T-helper 2 cell treated with Interferon-gamma antibody and Interleukin-4, amounts not matched to agents 100 ng/mL and 5 ng/mL, for 36 hours (primary cell): ENCODE measurements at regions not wholly inside any gene's neighbourhood (a gene's known extent, or its start where the extent isn't known, plus 50 kb on each side); places are given as distances from the start of the nearest gene placed in this dataset.

Experiments
- intact Hi-C: fragments of 100-400 bp; cut with micrococcal nuclease; formaldehyde crosslinking; loops from one replicate; pipeline ENCODE4 v1.15.1; 2023

GRCh38 chr1:232556351-232556750 is 73.6 kb downstream of the SIPA1L2 start:
- intact Hi-C loops = no loop called here

- intact Hi-C loops = no loop called here
Measured at GRCh38 chr1:232555494-232556210, 74.3 kb downstream of the SIPA1L2 start.

DNA sequence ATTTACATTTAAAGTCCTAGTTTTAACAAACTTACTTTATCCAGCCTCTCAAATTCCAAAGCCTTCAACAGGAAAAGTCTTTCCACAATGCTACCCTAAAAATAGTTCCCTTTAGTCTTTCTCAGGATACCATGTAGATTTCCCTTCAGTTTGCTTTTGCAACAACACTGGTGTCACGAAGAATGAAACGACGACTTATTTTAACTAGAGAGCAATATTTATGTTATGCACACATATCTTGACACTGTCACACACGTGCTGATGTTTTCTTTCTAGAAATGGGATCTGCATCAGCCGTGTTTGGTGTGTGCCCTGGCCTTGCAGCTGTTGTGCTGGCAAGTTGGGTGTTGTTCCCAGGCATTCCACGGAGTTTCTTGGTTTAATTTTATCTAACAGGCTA is 75.5 kb downstream of the SIPA1L2 start:
- intact Hi-C loops = no loop called here

DNA sequence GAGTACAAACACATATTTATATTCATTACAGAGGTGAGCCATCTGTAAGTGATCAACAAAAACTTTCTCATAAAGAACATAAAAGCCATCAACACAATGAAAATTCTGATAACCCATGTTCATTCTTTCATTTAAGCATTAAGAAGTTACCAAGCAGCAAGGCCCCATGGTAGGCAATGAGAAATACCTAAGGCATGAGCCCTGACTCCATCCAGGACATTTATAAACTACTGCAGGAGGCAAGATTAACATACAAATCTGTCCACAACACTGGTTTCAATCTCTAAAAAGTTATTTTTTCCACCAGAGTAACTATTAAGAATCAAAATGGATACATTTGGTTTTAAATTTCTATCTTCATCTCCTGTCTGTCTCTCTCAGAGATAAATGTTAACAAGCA is 76.1 kb downstream of the SIPA1L2 start:
- intact Hi-C loops = no loop called here

- intact Hi-C loops = no loop called here
Measured at GRCh38 chr1:232553050-232553754, 76.7 kb downstream of the SIPA1L2 start.

- intact Hi-C loops = no loop called here
Measured at GRCh38 chr1:232551386-232551785, 78.5 kb downstream of the SIPA1L2 start.

GRCh38 chr1:232550007-232550406 is 79.9 kb downstream of the SIPA1L2 start:
- intact Hi-C loops = no loop called here

- intact Hi-C loops = no loop called here
Measured at GRCh38 chr1:232548691-232549090, 81.2 kb downstream of the SIPA1L2 start.

GRCh38 chr1:232547938-232548484 is 81.9 kb downstream of the SIPA1L2 start:
- intact Hi-C loops = no loop called here

DNA sequence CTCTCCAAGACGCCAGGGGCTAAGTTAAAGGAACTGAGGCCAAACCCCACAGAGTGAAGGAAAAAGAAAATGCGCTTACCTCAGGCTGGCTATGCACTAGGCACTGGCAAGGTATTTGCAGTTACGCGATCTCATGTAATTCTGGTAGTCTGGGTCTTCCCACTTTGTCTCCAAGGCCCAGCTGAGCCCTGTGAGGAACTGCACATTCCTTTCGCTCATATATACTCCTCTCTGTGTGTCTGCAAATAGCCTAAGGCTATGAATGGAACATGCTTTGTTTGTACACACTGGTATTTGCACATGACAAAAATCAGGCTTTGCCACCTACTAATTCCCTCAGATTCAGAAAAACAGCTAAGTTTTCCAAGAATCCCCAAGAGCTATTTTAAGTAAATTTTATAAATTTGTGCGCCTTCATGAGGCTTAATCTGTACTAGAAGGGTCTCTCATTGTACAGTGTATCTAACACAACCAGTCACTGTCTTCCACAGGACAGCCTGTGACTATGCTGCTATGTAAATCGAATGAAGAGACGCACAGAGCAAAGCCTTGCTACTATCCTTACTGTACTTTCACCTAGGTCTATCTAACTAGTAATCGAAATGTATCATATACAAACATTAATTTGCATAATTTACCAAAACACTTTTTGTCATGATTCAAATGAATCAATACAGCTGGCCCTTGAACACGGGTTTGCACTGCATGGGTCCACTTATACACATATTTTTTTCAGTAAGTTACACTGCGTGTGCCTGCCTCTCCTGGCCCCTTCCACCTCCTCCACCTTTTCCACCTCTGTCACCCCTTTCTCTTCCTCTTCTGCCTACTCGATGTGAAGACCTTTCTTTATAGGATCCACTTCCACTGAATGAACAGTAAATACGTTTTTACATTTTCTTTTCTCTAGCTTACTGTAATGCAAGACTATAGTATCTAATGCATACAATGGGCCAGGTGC is 87.0 kb downstream of the SIPA1L2 start:
- intact Hi-C loops = no loop called here

- intact Hi-C loops = no loop called here
Measured at GRCh38 chr1:232538943-232539302, 91.0 kb downstream of the SIPA1L2 start.

DNA sequence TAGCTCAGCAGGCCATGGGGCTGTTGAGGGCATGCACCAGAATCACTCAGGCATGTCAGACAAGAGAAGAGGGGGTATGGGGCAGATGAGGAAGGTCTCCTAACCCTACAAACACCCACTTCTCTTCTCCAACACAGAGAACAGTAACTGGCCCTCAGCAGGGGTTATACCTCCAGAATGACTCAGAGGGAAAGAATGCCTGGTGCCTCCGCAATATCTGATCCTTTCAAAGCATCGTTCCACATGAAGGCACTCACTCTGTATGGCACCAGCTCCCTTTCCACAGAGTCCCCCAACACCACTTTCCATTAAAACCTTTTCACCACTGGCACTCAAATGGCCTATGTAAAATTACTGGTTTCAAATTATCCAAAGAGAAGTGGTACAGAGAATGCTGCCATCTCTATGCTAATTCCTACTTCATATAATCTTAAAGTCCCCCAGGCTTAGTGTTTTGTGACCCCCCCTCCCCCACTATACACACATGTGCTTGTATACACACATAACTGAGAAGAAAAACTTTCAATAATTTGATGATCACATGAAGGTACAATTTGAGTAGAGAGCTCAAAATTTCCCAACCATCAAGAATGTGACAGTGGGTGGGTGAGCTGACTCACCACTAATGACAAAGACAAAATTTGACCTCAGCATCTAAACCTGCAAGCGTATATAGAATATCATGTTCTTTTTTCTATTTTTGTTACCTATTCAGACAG is 91.5 kb downstream of the SIPA1L2 start:
- intact Hi-C loops = no loop called here

DNA sequence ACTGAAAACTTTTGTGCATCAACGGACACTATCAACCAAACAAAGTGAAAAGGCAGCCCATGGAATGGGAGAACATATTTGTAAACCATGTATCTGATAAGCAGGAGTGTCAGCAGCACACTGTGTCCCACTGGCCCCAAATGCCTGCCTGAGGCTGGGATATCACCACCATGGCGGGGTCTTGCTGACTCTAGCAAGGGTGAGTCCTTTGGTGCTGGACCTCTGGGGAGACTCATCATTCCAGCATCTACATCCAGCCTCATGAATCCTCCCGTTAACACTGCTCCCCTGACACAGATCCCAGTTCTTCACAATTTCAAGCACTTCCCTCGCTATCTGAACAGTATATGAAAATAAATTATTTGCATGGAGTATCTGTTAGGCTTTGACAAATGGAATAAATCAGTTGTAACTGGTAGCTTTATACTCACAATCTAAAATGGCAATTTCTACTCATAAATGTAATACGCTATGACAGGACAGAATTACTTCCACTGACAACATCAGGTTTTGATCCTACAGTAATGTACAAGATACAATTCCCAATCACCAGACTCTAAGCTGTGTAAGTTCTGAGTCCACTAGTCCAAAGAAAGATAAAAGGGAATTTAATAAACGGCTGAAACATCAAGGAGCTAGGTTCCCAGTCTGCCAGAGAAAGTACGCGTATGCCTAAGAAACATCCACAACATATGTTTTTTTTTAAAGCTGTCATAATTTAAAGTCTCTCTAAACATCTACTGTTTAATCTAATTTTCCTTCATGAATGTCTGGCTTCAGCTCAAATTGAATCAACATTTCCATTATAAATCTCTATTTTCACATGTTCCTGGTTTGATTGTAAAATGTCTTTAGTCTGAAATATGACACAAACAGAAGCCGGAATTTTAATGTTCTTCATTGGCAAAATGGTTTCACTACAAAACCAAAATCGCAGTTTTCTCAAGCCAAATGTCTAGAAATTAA is 95.1 kb downstream of the SIPA1L2 start:
- intact Hi-C loops = no loop called here

- intact Hi-C loops = no loop called here
Measured at GRCh38 chr1:232533328-232533727, 96.6 kb downstream of the SIPA1L2 start.

GRCh38 chr1:232532901-232533300 is 97.0 kb downstream of the SIPA1L2 start:
- intact Hi-C loops = no loop called here

- intact Hi-C loops = no loop called here
Measured at GRCh38 chr1:232531291-232531690, 98.6 kb downstream of the SIPA1L2 start.

GRCh38 chr1:232529747-232530146 is 100.2 kb downstream of the SIPA1L2 start:
- intact Hi-C loops = no loop called here

DNA sequence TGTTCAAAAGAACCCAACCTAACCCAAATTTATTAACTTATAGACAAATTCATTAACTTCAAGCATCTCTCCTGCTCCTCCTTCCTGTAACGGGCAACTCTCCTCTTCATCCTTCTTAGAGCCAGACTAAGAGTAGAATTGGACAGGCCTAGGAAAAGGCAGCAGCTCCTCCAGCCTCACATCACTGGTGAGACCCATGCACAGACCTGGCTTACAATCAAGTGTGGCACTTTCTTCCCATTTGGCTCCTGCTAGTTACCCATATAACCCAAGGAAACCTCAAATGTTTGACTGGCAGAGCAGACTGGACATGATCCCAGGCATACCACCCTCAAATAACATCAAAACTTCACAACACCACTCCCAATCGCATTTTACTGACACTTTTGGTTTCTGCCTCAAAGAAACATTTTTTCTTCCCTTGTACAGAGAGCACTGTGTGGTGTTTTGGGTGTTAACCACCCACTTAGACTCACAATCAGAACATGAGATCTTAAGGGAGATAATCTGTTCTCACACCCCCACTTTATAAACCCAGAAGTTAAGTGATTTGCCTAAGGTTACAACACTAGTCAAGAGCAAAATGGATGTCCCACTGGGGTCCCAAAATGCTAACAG is 101.4 kb downstream of the SIPA1L2 start:
- intact Hi-C loops = no loop called here

GRCh38 chr1:232524056-232524455 is 105.9 kb downstream of the SIPA1L2 start:
- intact Hi-C loops = no loop called here
